Tibial artery (tissue), 4 donors: ENCODE measurements at regions not wholly inside any gene's neighbourhood (a gene's known extent, or its start where the extent isn't known, plus 50 kb on each side); places are given as distances from the start of the nearest gene placed in this dataset.

Experiments used
- DNase-seq, 2 donors: peaks; one replicate each; pipeline ENCODE4 v3.0.0-alpha.2; 2019
- H3K27ac ChIP-seq, 2 donors: fragments of 200-600 bp; sonication (generic) in 1 of 2; 1 replicate in 1 of 2; 2 replicates in 1 of 2; pipeline ENCODE4 v1.5.1; 2018 to 2019; ENCODE audit warnings: mild to moderate bottlenecking in 1 of 2
- H3K27me3 ChIP-seq, 2 donors: fragments of 200-600 bp; sonication (generic) in 1 of 2; one replicate each; pipeline versions ENCODE4 v1.5.1 to v1.6.0; 2016 to 2019
- H3K36me3 ChIP-seq, 3 donors: fragments of 200-600 bp; sonication (generic) in 2 of 3; one replicate each; pipeline ENCODE4 v1.5.1; 2016 to 2019; ENCODE audit warnings: mild to moderate bottlenecking in 2 of 3
- H3K4me1 ChIP-seq, 4 donors: fragments of 200-600 bp; sonication (generic) in 2 of 4; 1 replicate in 3 of 4; 2 replicates in 1 of 4; pipeline ENCODE4 v1.5.1; 2016 to 2019
- H3K4me3 ChIP-seq, 2 donors: fragments of 200-600 bp; sonication (generic) in 1 of 2; 1 replicate in 1 of 2; 2 replicates in 1 of 2; pipeline ENCODE4 v1.5.1; 2018 to 2019; ENCODE audit warnings: mild to moderate bottlenecking in 2 of 2
- H3K9me3 ChIP-seq, 3 donors: fragments of 200-600 bp; sonication (generic) in 1 of 3; one replicate each; pipeline ENCODE4 v1.5.1; 2016 to 2019
- CTCF ChIP-seq, 2 experiments: fragments of 200-600 bp in 1 of 2; fragments of 450-650 bp in 1 of 2; IDR thresholded peaks; one replicate each; pipeline ENCODE4 v1.5.1; 2017 to 2019; ENCODE audit warnings: antibody characterized with exemption in 2 of 2, mild to moderate bottlenecking in 1 of 2, moderate library complexity in 1 of 2
- intact Hi-C: fragments of 100-400 bp; cut with DNase I; formaldehyde crosslinking; loops from one replicate; pipeline ENCODE4 v1.15.0; 2023; ENCODE audit warnings: low total_unique reads

GRCh38 chr14:82421286-82421685 is 887.6 kb upstream of the SEL1L start:
- H3K36me3 ChIP-seq: no peaks in the 10 kb centered on the region
- intact Hi-C loops: no loop called here
- H3K27me3 ChIP-seq: no peaks in the 10 kb centered on the region
- no peak for TF ChIP-seq CTCF (IDR thresholded peaks at IDR 0.05)
- no peak for DNase-seq
- peaks cover 0 to 10% (median 8%) of the 10 kb centered on the region in 3 donors for H3K9me3 ChIP-seq
- no peak overlapping the region for H3K27ac ChIP-seq
- no peaks in the 10 kb centered on the region for H3K4me1 ChIP-seq
- no peak overlapping the region for H3K4me3 ChIP-seq

- H3K27ac ChIP-seq: no peak overlapping the region
- H3K27me3 ChIP-seq: no peaks in the 10 kb centered on the region
- no peaks in the 10 kb centered on the region for H3K4me1 ChIP-seq
- intact Hi-C loops: no loop called here
- no peak for TF ChIP-seq CTCF (IDR thresholded peaks at IDR 0.05)
- DNase-seq: no peak
- H3K9me3 ChIP-seq: peaks cover 0 to 10% (median 8%) of the 10 kb centered on the region in 3 donors
- no peak overlapping the region for H3K4me3 ChIP-seq
- H3K36me3 ChIP-seq: no peaks in the 10 kb centered on the region
Measured at GRCh38 chr14:82422230-82422629, 888.6 kb upstream of the SEL1L start.

- H3K27me3 ChIP-seq: no peaks in the 10 kb centered on the region
- DNase-seq: no peak
- TF ChIP-seq CTCF (IDR thresholded peaks at IDR 0.05): no peak
- no peaks in the 10 kb centered on the region for H3K4me1 ChIP-seq
- H3K9me3 ChIP-seq: no peaks in the 10 kb centered on the region
- no peak overlapping the region for H3K27ac ChIP-seq
- H3K36me3 ChIP-seq: no peaks in the 10 kb centered on the region
- no peak overlapping the region for H3K4me3 ChIP-seq
- intact Hi-C loops: no loop called here
Measured at GRCh38 chr14:82425261-82425660, 891.6 kb upstream of the SEL1L start.

- intact Hi-C loops: no loop called here
- DNase-seq: no peak
- H3K4me1 ChIP-seq: no peaks in the 10 kb centered on the region
- H3K9me3 ChIP-seq: no peaks in the 10 kb centered on the region
- H3K27me3 ChIP-seq: no peaks in the 10 kb centered on the region
- H3K4me3 ChIP-seq: no peak overlapping the region
- H3K36me3 ChIP-seq: no peaks in the 10 kb centered on the region
- no peak for TF ChIP-seq CTCF (IDR thresholded peaks at IDR 0.05)
- H3K27ac ChIP-seq: no peak overlapping the region
Measured at GRCh38 chr14:82431031-82431430, 897.4 kb upstream of the SEL1L start.

GRCh38 chr14:82432301-82433105 is 898.9 kb upstream of the SEL1L start:
- TF ChIP-seq CTCF (IDR thresholded peaks at IDR 0.05): no peak
- Histone ChIP-seq H3K4me1 (no peaks in the 10 kb centered on the region), H3K4me3 (no peak overlapping the region), H3K27ac (no peak overlapping the region), H3K27me3 (no peaks in the 10 kb centered on the region), H3K9me3 (no peaks in the 10 kb centered on the region), H3K36me3 (no peaks in the 10 kb centered on the region)
- intact Hi-C loops: no loop called here
- no peak for DNase-seq
